BLaER1 (cell line): ENCODE measurements at regions not wholly inside any gene's neighbourhood (a gene's known extent, or its start where the extent isn't known, plus 50 kb on each side); places are given as distances from the start of the nearest gene placed in this dataset.

Source experiments
- H3K27ac ChIP-seq: shearing (Covaris generic); formaldehyde crosslinking; 2 replicates; pipeline ENCODE4 v1.8.1; 2022
- H3K27me3 ChIP-seq: shearing (Covaris generic); formaldehyde crosslinking; 2 replicates; pipeline ENCODE4 v1.8.1; 2022
- H3K36me3 ChIP-seq: shearing (Covaris generic); formaldehyde crosslinking; 2 replicates; pipeline ENCODE4 v1.8.1; 2022
- H3K4me1 ChIP-seq: shearing (Covaris generic); formaldehyde crosslinking; 2 replicates; pipeline ENCODE4 v1.8.1; 2022
- H3K4me2 ChIP-seq: shearing (Covaris generic); formaldehyde crosslinking; 2 replicates; pipeline ENCODE4 v1.8.1; 2022
- H3K4me3 ChIP-seq: shearing (Covaris generic); formaldehyde crosslinking; 2 replicates; pipeline ENCODE4 v1.8.1; 2022
- H3K9ac ChIP-seq: shearing (Covaris generic); formaldehyde crosslinking; 2 replicates; pipeline ENCODE4 v1.8.1; 2022
- H3K9me3 ChIP-seq: shearing (Covaris generic); formaldehyde crosslinking; 2 replicates; pipeline ENCODE4 v1.8.1; 2022
- H4K20me1 ChIP-seq: shearing (Covaris generic); formaldehyde crosslinking; 2 replicates; pipeline ENCODE4 v1.8.1; 2022
- Cebpa-rat ChIP-seq: shearing (Covaris generic); IDR thresholded peaks from 2 replicates; pipeline ENCODE4 v1.8.1; 2022

GRCh38 chr12:34341362-34341733 is 319.1 kb downstream of the ALG10 start:
- TF ChIP-seq Cebpa-rat, result no peak
- Histone ChIP-seq H3K4me3 (no peak overlapping the region), H3K27ac (no peak overlapping the region), H3K4me1 (no peaks in the 10 kb centered on the region), H3K4me2 (no peak overlapping the region), H4K20me1 (no peaks in the 10 kb centered on the region), H3K27me3 (no peaks in the 10 kb centered on the region), H3K9ac (no peak overlapping the region), H3K9me3 (peaks cover 100% of the 10 kb centered on the region), H3K36me3 (no peaks in the 10 kb centered on the region)

- Histone ChIP-seq H4K20me1 (no peaks in the 10 kb centered on the region), H3K27me3 (no peaks in the 10 kb centered on the region), H3K4me1 (no peaks in the 10 kb centered on the region), H3K9ac (no peak overlapping the region), H3K36me3 (no peaks in the 10 kb centered on the region), H3K27ac (no peak overlapping the region), H3K9me3 (peaks cover 100% of the 10 kb centered on the region), H3K4me2 (no peak overlapping the region), H3K4me3 (no peak overlapping the region)
- no peak for TF ChIP-seq Cebpa-rat
These were observed 319.8 kb downstream of the ALG10 start for GRCh38 chr12:34342048-34342447.

DNA sequence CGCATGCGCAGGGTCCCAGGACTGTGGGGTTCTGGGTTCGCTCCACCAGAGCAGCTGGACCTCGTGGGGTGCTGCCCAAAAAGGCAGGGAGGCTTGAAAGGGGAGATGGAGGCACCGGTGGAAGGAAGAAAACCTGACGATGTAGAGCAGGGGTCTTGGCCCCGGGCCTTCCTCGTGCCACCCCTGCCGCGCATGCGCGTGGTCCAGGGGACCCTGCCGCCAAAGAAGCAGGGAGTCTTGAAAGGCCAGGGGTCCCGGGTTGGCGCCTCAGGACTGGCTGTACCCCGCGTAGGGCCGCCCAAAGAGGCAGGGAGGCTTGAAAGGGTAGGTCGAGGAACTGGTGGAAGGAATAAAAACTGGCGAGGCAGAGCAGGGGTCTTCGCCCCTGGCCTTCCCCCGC is 321.0 kb downstream of the ALG10 start:
- no peak overlapping the region for H3K27ac ChIP-seq
- no peak overlapping the region for H3K9ac ChIP-seq
- no peak for TF ChIP-seq Cebpa-rat
- no peaks in the 10 kb centered on the region for H3K4me1 ChIP-seq
- H3K4me2 ChIP-seq, result no peak overlapping the region
- H3K27me3 ChIP-seq, result no peaks in the 10 kb centered on the region
- H3K9me3 ChIP-seq, result peaks cover 100% of the 10 kb centered on the region
- H3K4me3 ChIP-seq, result no peak overlapping the region
- H3K36me3 ChIP-seq, result no peaks in the 10 kb centered on the region
- no peaks in the 10 kb centered on the region for H4K20me1 ChIP-seq

- Histone ChIP-seq H3K36me3 (no peaks in the 10 kb centered on the region), H4K20me1 (no peaks in the 10 kb centered on the region), H3K9ac (no peak overlapping the region), H3K4me3 (no peak overlapping the region), H3K4me2 (no peak overlapping the region), H3K27ac (no peak overlapping the region), H3K9me3 (peaks cover 100% of the 10 kb centered on the region), H3K4me1 (no peaks in the 10 kb centered on the region), H3K27me3 (no peaks in the 10 kb centered on the region)
- TF ChIP-seq Cebpa-rat, result no peak
These were observed 321.5 kb downstream of the ALG10 start for GRCh38 chr12:34343766-34344165.

DNA sequence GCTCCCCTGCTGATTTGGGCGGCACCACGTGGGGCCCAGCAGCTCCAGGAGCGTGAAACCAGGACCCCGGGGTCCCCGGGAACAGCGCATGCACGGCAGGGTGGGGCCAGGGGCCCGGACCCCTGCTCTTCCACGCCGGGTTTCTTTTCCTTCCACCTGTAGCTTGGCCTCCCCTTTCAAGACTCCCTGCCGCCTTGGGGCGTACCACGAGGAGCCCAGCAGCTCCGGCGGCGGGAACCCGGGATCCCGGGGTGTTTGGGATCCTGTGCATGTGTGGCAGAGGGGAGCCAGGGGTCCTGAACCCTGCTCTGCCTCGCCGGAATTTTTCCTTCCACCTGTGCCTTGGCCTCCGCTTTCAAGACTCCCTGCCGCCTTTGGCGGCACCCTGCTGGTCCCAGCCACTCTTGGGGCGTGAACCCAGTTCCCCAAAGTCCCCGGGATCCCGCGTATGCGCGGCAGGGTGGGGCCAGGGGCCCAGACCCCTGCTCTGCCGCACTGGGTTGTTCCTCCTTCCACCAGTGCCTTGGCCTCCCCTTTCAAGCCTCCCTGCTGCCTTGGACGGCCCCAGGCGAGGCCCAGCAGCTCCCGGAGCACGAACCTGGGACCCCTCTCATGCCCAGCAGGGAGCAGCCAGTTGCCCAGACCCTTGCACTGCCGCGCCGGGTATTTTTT is 322.7 kb downstream of the ALG10 start:
- H3K4me1 ChIP-seq, result no peaks in the 10 kb centered on the region
- 0 out of 2 replicates have a peak overlapping the region, but pooled peaks have one; percentile 5 for H3K4me3 ChIP-seq

DNA sequence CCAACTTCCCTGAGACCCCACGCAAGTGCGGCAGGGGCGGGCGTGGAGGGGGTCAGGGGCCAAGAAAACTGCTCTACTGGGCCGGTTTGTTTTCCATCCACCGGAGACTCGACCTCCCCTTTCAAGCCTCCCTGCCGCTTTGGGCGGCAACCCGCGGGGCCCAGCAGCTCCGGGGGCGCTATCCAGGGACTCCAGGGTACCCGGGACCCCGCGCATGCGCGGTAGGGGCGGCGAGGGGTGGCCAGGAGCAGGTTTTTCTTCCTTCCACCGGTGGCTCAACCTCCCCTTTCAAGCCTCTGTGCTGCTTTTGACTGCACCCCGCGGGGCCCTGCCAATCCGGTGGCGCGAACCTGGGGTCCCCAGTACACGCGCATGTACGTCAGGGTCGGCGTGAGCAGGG is 323.5 kb downstream of the ALG10 start:
- Histone ChIP-seq H3K27ac (no peak overlapping the region), H3K36me3 (no peaks in the 10 kb centered on the region), H3K9ac (no peak overlapping the region), H3K27me3 (no peaks in the 10 kb centered on the region), H3K9me3 (peaks cover 99% of the 10 kb centered on the region), H4K20me1 (no peaks in the 10 kb centered on the region), H3K4me1 (no peaks in the 10 kb centered on the region), H3K4me2 (no peak overlapping the region), H3K4me3 (no peak overlapping the region)
- no peak for TF ChIP-seq Cebpa-rat

More for the DNA sequence above, 322.7 kb downstream of the ALG10 start:
- no peaks in the 10 kb centered on the region for H4K20me1 ChIP-seq
- no peaks in the 10 kb centered on the region for H3K36me3 ChIP-seq
- no peak for TF ChIP-seq Cebpa-rat
- no peaks in the 10 kb centered on the region for H3K27me3 ChIP-seq
- no peak overlapping the region for H3K4me2 ChIP-seq
- H3K27ac ChIP-seq, result no peak overlapping the region
- H3K9me3 ChIP-seq, result peaks cover 99% of the 10 kb centered on the region
- H3K9ac ChIP-seq, result no peak overlapping the region

GRCh38 chr12:34346372-34347034 is 324.2 kb downstream of the ALG10 start:
- no peaks in the 10 kb centered on the region for H3K36me3 ChIP-seq
- H3K4me1 ChIP-seq, result no peaks in the 10 kb centered on the region
- TF ChIP-seq Cebpa-rat, result no peak
- H3K9me3 ChIP-seq, result peaks cover 99% of the 10 kb centered on the region
- H3K9ac ChIP-seq, result no peak overlapping the region
- H3K4me3 ChIP-seq, result no peak overlapping the region; the same call in 1 of the 2 replicates
- H4K20me1 ChIP-seq, result no peaks in the 10 kb centered on the region
- no peaks in the 10 kb centered on the region for H3K27me3 ChIP-seq
- H3K27ac ChIP-seq, result no peak overlapping the region
- H3K4me2 ChIP-seq, result no peak overlapping the region

DNA sequence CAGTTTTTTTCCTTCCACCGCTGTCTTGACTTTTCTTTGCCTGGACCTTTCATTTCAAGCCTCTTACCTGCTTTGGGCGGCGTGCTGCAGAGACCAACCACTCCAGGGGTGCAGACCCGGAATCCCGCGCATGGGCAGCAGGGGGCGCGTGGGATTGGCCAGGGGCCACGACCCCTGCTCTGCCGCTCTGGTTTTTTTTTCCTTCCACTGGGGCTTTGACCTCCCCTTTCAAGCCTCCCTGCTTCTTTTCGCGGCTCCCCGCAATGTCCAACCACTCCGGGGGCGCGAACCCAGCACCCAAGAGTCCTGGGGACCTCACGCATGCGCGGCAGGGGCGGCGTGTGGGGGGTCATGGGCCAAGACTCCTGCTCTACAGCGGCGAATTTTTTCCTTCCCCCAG is 325.1 kb downstream of the ALG10 start:
- no peaks in the 10 kb centered on the region for H3K4me1 ChIP-seq
- H3K27ac ChIP-seq, result no peak overlapping the region
- no peak overlapping the region for H3K4me2 ChIP-seq
- no peak overlapping the region for H3K4me3 ChIP-seq
- H4K20me1 ChIP-seq, result no peaks in the 10 kb centered on the region
- no peaks in the 10 kb centered on the region for H3K27me3 ChIP-seq
- H3K9ac ChIP-seq, result no peak overlapping the region
- H3K36me3 ChIP-seq, result no peaks in the 10 kb centered on the region
- TF ChIP-seq Cebpa-rat, result no peak
- H3K9me3 ChIP-seq, result peaks cover 99% of the 10 kb centered on the region

DNA sequence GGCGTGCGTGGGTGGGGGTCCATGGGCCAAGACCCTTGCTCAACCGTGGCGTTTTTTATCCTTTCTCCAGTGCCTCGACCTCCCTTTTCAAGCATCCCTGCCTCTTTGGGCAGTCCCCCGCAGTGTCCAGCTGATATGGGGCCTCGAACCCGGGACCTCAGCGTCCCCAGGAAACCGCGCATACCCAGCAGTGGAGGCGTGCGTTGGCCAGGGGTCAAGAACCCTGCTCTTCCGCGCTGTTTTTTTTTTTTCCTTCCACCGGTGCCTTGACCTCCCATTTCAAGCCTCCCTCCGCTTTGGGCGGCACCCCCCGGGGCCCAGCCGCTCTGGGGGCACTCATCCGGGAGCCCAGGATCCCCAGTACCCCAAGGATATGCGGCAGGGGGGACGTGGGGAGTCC is 325.8 kb downstream of the ALG10 start:
- H3K4me2 ChIP-seq, result no peak overlapping the region
- H3K4me3 ChIP-seq, result no peak overlapping the region
- TF ChIP-seq Cebpa-rat, result no peak
- peaks cover 99% of the 10 kb centered on the region for H3K9me3 ChIP-seq
- no peaks in the 10 kb centered on the region for H3K27me3 ChIP-seq
- no peaks in the 10 kb centered on the region for H3K36me3 ChIP-seq
- H3K4me1 ChIP-seq, result no peaks in the 10 kb centered on the region
- no peak overlapping the region for H3K27ac ChIP-seq
- no peaks in the 10 kb centered on the region for H4K20me1 ChIP-seq
- H3K9ac ChIP-seq, result no peak overlapping the region

DNA sequence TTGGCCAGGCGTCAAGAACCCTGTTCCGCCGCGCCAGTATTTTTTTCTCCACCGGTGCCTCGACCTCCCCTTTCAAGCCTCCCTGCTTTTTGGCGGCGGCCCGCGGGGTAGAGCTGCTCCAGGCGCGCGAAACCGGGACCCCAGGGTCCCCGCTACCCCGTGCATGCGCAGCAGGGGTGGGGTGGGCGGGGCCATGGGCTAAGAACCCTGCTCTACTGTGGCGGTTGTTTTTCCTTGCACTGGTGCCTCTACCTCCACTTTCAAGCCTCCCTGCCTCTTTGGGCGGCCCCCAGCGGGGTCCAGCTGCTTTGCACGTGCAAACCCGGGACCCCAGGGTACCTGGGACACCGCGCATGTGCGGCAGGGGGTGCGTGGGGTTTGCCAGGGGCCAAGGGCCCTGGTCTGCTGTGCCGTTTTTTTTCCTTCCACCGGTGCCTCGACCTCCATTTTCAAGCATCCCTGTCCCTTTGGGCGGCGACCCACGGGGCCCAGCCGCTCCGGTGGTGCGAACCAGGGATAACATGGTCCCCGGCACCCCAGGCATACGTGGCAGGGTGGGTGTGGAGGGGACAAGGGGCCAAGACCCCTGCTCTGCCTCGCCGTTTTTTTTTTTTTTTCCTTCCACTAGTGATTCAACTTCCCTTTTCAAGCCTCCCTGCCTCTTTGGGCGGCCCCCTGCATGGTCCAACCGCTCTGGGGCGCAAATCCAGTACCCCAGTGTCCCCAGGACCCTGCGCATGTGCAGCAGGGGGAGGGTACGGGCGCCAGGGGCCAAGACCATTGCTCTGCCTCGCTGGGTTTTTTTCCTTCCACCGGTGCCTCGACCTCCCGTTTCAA is 326.8 kb downstream of the ALG10 start:
- Histone ChIP-seq H3K9ac (no peak overlapping the region), H3K9me3 (peaks cover 99% of the 10 kb centered on the region), H3K27me3 (no peaks in the 10 kb centered on the region), H4K20me1 (no peaks in the 10 kb centered on the region), H3K4me2 (no peak overlapping the region), H3K4me1 (no peaks in the 10 kb centered on the region), H3K4me3 (no peak overlapping the region), H3K36me3 (no peaks in the 10 kb centered on the region), H3K27ac (no peak overlapping the region)
- TF ChIP-seq Cebpa-rat, result no peak
